Liver (tissue), 8 donors: ENCODE measurements at regions not wholly inside any gene's neighbourhood (a gene's known extent, or its start where the extent isn't known, plus 50 kb on each side); places are given as distances from the start of the nearest gene placed in this dataset.

Source experiments
- DNase-seq: peaks from one replicate; pipeline ENCODE4 v3.0.0-alpha.2; 2017; ENCODE audit warnings: low spot score
- H3K27ac ChIP-seq, 2 donors: one replicate each; pipeline ENCODE4 v1.7.0; 2013; ENCODE audit warnings: inconsistent platforms in 2 of 2, low read length in 2 of 2, control low read depth in 1 of 2, low read depth in 1 of 2, mild to moderate bottlenecking in 1 of 2
- H3K27me3 ChIP-seq, 4 donors: one replicate each; pipeline versions ENCODE4 v1.6.1 to v1.7.0; 2013; ENCODE audit warnings: low read length in 3 of 4, inconsistent platforms in 1 of 4, mild to moderate bottlenecking in 1 of 4, moderate library complexity in 1 of 4; ENCODE audit not compliant: control insufficient read depth in 4 of 4, insufficient read depth in 4 of 4
- H3K36me3 ChIP-seq, 4 donors: one replicate each; pipeline versions ENCODE4 v1.6.1 to v1.7.0; 2013; ENCODE audit warnings: low read length in 3 of 4, mild to moderate bottlenecking in 3 of 4, low read depth in 1 of 4, moderate library complexity in 1 of 4; ENCODE audit not compliant: control insufficient read depth in 4 of 4, insufficient read depth in 3 of 4
- H3K4me1 ChIP-seq, 4 donors: one replicate each; pipeline versions ENCODE4 v1.6.1 to v1.7.0; 2013; ENCODE audit warnings: low read length in 3 of 4, mild to moderate bottlenecking in 3 of 4, moderate library complexity in 1 of 4; ENCODE audit not compliant: control insufficient read depth in 4 of 4, insufficient read depth in 4 of 4
- H3K4me3 ChIP-seq, 3 donors: one replicate each; pipeline versions ENCODE4 v1.6.1 to v1.7.0; 2013; ENCODE audit warnings: low read length in 3 of 3, control low read depth in 1 of 3, low read depth in 1 of 3, mild to moderate bottlenecking in 1 of 3
- H3K9ac ChIP-seq, 2 donors: one replicate each; pipeline ENCODE4 v1.7.0; 2013; ENCODE audit warnings: low read length in 2 of 2, mild to moderate bottlenecking in 2 of 2, moderate library complexity in 2 of 2, control low read depth in 1 of 2, low read depth in 1 of 2
- H3K9me3 ChIP-seq, 4 donors: one replicate each; pipeline versions ENCODE4 v1.6.1 to v1.7.0; 2013; ENCODE audit warnings: low read length in 3 of 4; ENCODE audit not compliant: control insufficient read depth in 4 of 4
- EGR1 ChIP-seq, 2 donors: IDR thresholded peaks; 2 replicates each; pipeline ENCODE4 v1.6.1; 2016 to 2018; ENCODE audit warnings: antibody characterized with exemption in 2 of 2, low read depth in 2 of 2
- FOXA1 ChIP-seq: IDR thresholded peaks from 2 replicates; pipeline ENCODE4 v1.6.1; 2016; ENCODE audit warnings: antibody characterized with exemption
- FOXA2 ChIP-seq: IDR thresholded peaks from 2 replicates; pipeline ENCODE4 v1.6.1; 2016; ENCODE audit warnings: antibody characterized with exemption
- GABPA ChIP-seq, 2 donors: IDR thresholded peaks in 1 of 2; conservative IDR thresholded peaks in 1 of 2; 2 replicates each; pipeline ENCODE4 v1.6.1; 2016; ENCODE audit warnings: antibody characterized with exemption in 2 of 2, mild to moderate bottlenecking in 1 of 2, moderate library complexity in 1 of 2
- HNF4A ChIP-seq, 2 donors: conservative IDR thresholded peaks; 2 replicates each; pipeline ENCODE4 v1.6.1; 2016; ENCODE audit warnings: antibody characterized with exemption in 2 of 2, mild to moderate bottlenecking in 2 of 2
- HNF4G ChIP-seq: IDR thresholded peaks from 2 replicates; pipeline ENCODE4 v1.6.1; 2016; ENCODE audit warnings: antibody characterized with exemption
- JUND ChIP-seq, 2 donors: IDR thresholded peaks; 2 replicates each; pipeline ENCODE4 v1.6.1; 2016; ENCODE audit warnings: antibody characterized with exemption in 2 of 2
- NR2F2 ChIP-seq: IDR thresholded peaks from 2 replicates; pipeline ENCODE4 v1.6.1; 2016; ENCODE audit warnings: antibody characterized with exemption
- RAD21 ChIP-seq, 2 donors: IDR thresholded peaks; 2 replicates each; pipeline ENCODE4 v1.6.1; 2016; ENCODE audit warnings: antibody characterized with exemption in 2 of 2, mild to moderate bottlenecking in 2 of 2
- RXRA ChIP-seq, 2 donors: IDR thresholded peaks; 2 replicates each; pipeline ENCODE4 v1.6.1; 2017 to 2018; ENCODE audit warnings: antibody characterized with exemption in 2 of 2, mild to moderate bottlenecking in 1 of 2
- SP1 ChIP-seq: IDR thresholded peaks from 2 replicates; pipeline ENCODE4 v1.6.1; 2018; ENCODE audit warnings: antibody characterized with exemption, mild to moderate bottlenecking
- TAF1 ChIP-seq: conservative IDR thresholded peaks from 2 replicates; pipeline ENCODE4 v1.6.1; 2016; ENCODE audit warnings: antibody characterized with exemption, mild to moderate bottlenecking
- YY1 ChIP-seq: IDR thresholded peaks from 2 replicates; pipeline ENCODE4 v1.6.1; 2016; ENCODE audit warnings: antibody characterized with exemption, mild to moderate bottlenecking
- WGBS: extraction: QIAGEN DNeasy Blood & Tissue Kit; methylation state at CpG from one replicate; pipeline ENCODE4 v1.1.7; 2013; 5-methylcytosine and 5-hydroxymethylcytosine counted together
- TF ChIP-seq, protein P1 (sequence below): IDR thresholded peaks from 2 replicates; pipeline ENCODE4 v1.6.1; 2016; ENCODE audit warnings: antibody characterized with exemption
- TF ChIP-seq, protein P2 (sequence below): IDR thresholded peaks from 2 replicates; pipeline ENCODE4 v1.6.1; 2016; ENCODE audit warnings: antibody characterized with exemption
- TF ChIP-seq, protein P3 (sequence below): IDR thresholded peaks from 2 replicates; pipeline ENCODE4 v1.6.1; 2016; ENCODE audit warnings: antibody characterized with exemption
- TF ChIP-seq, protein P4 (sequence below): fragments of 150-350 bp; IDR thresholded peaks from 2 replicates; pipeline ENCODE4 v1.5.1; 2017; ENCODE audit warnings: improper control_type of control experiment, low read depth, low read length; ENCODE audit not compliant: missing input control
- TF ChIP-seq, protein P5 (sequence below): IDR thresholded peaks from 2 replicates; pipeline ENCODE4 v1.6.1; 2016; ENCODE audit warnings: antibody characterized with exemption, mild to moderate bottlenecking
- donor health status: healthy.
- donor health status: healthy.
- donor health status: healthy.
- donor health status: healthy.
- donor health status: healthy.

DNA sequence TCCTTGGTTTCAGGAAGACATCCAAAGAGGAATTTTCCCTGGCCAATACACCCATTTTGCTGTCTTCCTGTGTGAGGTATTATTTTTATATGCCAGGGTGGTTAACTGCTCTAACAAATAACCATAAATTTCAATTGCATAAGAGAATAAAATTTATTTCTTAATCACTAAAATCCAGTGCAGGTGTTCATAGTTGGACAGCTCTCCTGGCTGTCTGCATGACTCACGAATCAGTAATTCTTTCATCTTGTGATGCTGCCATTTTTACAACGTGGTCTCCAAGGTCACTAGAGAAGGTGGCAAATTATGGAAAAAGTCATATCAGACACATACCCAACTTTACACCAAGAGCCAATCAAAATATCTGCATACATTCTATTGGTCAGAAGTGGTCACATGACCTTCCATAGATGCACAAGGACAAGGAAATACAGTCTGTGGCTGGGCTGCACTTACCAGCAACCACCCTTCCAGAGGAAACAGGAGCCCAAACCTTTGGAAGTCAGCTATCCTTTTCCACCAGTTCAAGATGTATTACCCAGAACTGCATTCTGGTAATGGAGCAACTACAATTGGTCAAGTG is 193.5 kb upstream of the PLEKHG7 start:
- no peaks in the 10 kb centered on the region for H3K27me3 ChIP-seq
- H3K4me3 ChIP-seq, result no peak overlapping the region
- H3K36me3 ChIP-seq, result no peaks in the 10 kb centered on the region
- TF ChIP-seq NR2F2 (no peak), JUND (IDR thresholded peaks at IDR 0.05) (no peak), SP1 (no peak), YY1 (no peak), HNF4A (conservative IDR thresholded peaks at IDR 0.05) (no peak), FOXA1 (no peak), FOXA2 (no peak), HNF4G (no peak), EGR1 (IDR thresholded peaks at IDR 0.05; ENCODE audit: low read depth in 2 of 2) (no peak), TAF1 (no peak)
- TF ChIP-seq, protein P1, sequence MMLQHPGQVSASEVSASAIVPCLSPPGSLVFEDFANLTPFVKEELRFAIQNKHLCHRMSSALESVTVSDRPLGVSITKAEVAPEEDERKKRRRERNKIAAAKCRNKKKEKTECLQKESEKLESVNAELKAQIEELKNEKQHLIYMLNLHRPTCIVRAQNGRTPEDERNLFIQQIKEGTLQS, result no peak
- TF ChIP-seq, protein P2, sequence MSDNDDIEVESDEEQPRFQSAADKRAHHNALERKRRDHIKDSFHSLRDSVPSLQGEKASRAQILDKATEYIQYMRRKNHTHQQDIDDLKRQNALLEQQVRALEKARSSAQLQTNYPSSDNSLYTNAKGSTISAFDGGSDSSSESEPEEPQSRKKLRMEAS, result no peak
- WGBS, result 82% methylated on average over 2 of the region's 2 CpGs
- H3K9ac ChIP-seq, result no peak overlapping the region
- peaks cover 9 to 22% (median 18%) of the 10 kb centered on the region in 4 donors for H3K4me1 ChIP-seq
- no peak for DNase-seq
- H3K9me3 ChIP-seq, result no peaks in the 10 kb centered on the region
- no peak overlapping the region for H3K27ac ChIP-seq

DNA sequence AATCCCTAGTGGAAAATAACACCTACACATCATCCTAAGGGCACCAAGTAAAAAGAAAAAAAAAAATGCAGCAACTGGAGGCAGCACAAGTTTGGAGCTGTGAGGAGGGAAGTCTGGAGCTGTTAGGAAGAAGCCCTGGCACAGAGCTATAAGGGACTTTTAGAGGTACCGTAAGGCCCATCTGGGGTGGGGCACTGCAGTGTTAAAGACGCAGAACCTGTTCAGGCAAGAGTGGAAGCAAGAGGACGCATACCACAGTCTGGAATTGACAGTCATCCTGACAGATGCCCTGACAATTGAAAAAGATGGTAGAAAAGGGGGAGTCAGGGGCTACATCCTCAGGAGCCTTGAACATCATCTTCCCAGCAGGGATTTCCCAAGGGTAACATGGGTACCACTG is 195.9 kb upstream of the PLEKHG7 start:
- WGBS, result 91% methylated on average over 3 of the region's 3 CpGs
- peaks cover 12 to 38% (median 23%) of the 10 kb centered on the region in 4 donors for H3K4me1 ChIP-seq
- TF ChIP-seq YY1, result no peak
- TF ChIP-seq, protein P3, sequence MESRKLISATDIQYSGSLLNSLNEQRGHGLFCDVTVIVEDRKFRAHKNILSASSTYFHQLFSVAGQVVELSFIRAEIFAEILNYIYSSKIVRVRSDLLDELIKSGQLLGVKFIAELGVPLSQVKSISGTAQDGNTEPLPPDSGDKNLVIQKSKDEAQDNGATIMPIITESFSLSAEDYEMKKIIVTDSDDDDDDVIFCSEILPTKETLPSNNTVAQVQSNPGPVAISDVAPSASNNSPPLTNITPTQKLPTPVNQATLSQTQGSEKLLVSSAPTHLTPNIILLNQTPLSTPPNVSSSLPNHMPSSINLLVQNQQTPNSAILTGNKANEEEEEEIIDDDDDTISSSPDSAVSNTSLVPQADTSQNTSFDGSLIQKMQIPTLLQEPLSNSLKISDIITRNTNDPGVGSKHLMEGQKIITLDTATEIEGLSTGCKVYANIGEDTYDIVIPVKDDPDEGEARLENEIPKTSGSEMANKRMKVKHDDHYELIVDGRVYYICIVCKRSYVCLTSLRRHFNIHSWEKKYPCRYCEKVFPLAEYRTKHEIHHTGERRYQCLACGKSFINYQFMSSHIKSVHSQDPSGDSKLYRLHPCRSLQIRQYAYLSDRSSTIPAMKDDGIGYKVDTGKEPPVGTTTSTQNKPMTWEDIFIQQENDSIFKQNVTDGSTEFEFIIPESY, result no peak
- no peak for TF ChIP-seq FOXA2

DNA sequence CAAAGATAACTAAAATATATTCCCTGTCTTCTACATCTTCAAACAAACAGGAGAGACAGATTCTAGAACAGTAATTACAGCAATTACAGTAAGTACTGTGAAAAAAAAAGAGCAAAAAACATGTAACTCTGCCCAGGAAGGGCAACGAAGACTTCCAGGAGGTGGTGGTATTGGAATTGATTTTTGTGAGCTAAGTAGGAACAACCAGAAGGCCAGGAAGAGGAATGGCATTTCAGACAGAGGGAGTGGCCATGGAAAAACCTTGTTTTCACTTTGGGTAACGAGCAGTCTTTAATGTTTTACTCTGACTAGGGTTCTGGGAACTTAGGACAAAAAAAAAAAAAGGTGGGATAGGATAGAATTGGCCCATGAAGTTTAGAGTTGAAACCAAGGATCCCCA is 196.3 kb upstream of the PLEKHG7 start:
- Histone ChIP-seq H3K27me3 (no peaks in the 10 kb centered on the region), H3K9ac (peak overlapping the region in 1 of 2 donors; percentile 84), H3K4me1 (peaks cover 14 to 42% (median 23%) of the 10 kb centered on the region in 4 donors), H3K4me3 (peak overlapping the region in 1 of 3 donors; percentile 7), H3K27ac (peak overlapping the region; percentile 91 to 93), H3K36me3 (no peaks in the 10 kb centered on the region), H3K9me3 (no peaks in the 10 kb centered on the region)
- DNase-seq, result no peak
- WGBS, result 31% methylated on average over 2 of the region's 2 CpGs
- TF ChIP-seq, protein P2, result no peak
- TF ChIP-seq, protein P4, sequence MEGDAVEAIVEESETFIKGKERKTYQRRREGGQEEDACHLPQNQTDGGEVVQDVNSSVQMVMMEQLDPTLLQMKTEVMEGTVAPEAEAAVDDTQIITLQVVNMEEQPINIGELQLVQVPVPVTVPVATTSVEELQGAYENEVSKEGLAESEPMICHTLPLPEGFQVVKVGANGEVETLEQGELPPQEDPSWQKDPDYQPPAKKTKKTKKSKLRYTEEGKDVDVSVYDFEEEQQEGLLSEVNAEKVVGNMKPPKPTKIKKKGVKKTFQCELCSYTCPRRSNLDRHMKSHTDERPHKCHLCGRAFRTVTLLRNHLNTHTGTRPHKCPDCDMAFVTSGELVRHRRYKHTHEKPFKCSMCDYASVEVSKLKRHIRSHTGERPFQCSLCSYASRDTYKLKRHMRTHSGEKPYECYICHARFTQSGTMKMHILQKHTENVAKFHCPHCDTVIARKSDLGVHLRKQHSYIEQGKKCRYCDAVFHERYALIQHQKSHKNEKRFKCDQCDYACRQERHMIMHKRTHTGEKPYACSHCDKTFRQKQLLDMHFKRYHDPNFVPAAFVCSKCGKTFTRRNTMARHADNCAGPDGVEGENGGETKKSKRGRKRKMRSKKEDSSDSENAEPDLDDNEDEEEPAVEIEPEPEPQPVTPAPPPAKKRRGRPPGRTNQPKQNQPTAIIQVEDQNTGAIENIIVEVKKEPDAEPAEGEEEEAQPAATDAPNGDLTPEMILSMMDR, result no peak
- TF ChIP-seq FOXA1 (no peak), HNF4A (conservative IDR thresholded peaks at IDR 0.05) (peak in 1 of 2 donors; percentile 30), YY1 (peak; percentile 61), RXRA (IDR thresholded peaks at IDR 0.05) (peak in 1 of 2 donors; percentile 6), SP1 (no peak), NR2F2 (no peak), FOXA2 (no peak), TAF1 (no peak), RAD21 (IDR thresholded peaks at IDR 0.05) (peak; percentile 66 to 68), GABPA (IDR thresholded peaks at IDR 0.05 in 1 of 2, conservative IDR thresholded peaks at IDR 0.05 in 1 of 2) (no peak), HNF4G (no peak), EGR1 (IDR thresholded peaks at IDR 0.05; ENCODE audit: low read depth in 2 of 2) (no peak), JUND (IDR thresholded peaks at IDR 0.05) (no peak)
- TF ChIP-seq, protein P1, result no peak
- TF ChIP-seq, protein P5, sequence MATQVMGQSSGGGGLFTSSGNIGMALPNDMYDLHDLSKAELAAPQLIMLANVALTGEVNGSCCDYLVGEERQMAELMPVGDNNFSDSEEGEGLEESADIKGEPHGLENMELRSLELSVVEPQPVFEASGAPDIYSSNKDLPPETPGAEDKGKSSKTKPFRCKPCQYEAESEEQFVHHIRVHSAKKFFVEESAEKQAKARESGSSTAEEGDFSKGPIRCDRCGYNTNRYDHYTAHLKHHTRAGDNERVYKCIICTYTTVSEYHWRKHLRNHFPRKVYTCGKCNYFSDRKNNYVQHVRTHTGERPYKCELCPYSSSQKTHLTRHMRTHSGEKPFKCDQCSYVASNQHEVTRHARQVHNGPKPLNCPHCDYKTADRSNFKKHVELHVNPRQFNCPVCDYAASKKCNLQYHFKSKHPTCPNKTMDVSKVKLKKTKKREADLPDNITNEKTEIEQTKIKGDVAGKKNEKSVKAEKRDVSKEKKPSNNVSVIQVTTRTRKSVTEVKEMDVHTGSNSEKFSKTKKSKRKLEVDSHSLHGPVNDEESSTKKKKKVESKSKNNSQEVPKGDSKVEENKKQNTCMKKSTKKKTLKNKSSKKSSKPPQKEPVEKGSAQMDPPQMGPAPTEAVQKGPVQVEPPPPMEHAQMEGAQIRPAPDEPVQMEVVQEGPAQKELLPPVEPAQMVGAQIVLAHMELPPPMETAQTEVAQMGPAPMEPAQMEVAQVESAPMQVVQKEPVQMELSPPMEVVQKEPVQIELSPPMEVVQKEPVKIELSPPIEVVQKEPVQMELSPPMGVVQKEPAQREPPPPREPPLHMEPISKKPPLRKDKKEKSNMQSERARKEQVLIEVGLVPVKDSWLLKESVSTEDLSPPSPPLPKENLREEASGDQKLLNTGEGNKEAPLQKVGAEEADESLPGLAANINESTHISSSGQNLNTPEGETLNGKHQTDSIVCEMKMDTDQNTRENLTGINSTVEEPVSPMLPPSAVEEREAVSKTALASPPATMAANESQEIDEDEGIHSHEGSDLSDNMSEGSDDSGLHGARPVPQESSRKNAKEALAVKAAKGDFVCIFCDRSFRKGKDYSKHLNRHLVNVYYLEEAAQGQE, result no peak

More for the DNA sequence above, 195.9 kb upstream of the PLEKHG7 start:
- no peaks in the 10 kb centered on the region for H3K9me3 ChIP-seq
- H3K4me3 ChIP-seq, result no peak overlapping the region
- H3K9ac ChIP-seq, result no peak overlapping the region
- no peaks in the 10 kb centered on the region for H3K27me3 ChIP-seq
- no peaks in the 10 kb centered on the region for H3K36me3 ChIP-seq
- peak overlapping the region; percentile 91 to 93 for H3K27ac ChIP-seq
- no peak for DNase-seq
